A673 (cell line): ENCODE measurements at regions not wholly inside any gene's neighbourhood (a gene's known extent, or its start where the extent isn't known, plus 50 kb on each side); places are given as distances from the start of the nearest gene placed in this dataset.

Experiments
- BruUV-seq: library from RNA; stranded (reverse); fragments of 400-500 nt; replicated peaks from 2 replicates; lab custom pipeline; 2021; lab: Mats Ljungman, UMichigan
- CTCF ChIA-PET: fragments of 300-600 bp; sonication (Branson Sonifier 250); formaldehyde crosslinking; loops from one replicate; lab custom pipeline; 2022; ENCODE audit warnings: antibody characterized with exemption; lab: Charles Lee
- POLR2A ChIA-PET: fragments of 300-600 bp; sonication (Branson Sonifier 250); formaldehyde crosslinking; loops from one replicate; lab custom pipeline; 2022; ENCODE audit warnings: antibody characterized with exemption; ENCODE audit not compliant: low non-redundant PET; lab: Charles Lee
- DNase-seq: peaks from one replicate; pipeline ENCODE4 v3.0.0-alpha.2; 2015; ENCODE audit warnings: low spot score
- H3K27ac ChIP-seq: fragments of 200-600 bp; sonication (generic); 2 replicates; pipeline ENCODE4 v1.5.1; 2016; ENCODE audit warnings: mixed run types, low read depth, mild to moderate bottlenecking, mixed read lengths, antibody characterized with exemption, low read length; ENCODE audit not compliant: poor library complexity, severe bottlenecking
- H3K27me3 ChIP-seq: fragments of 200-600 bp; sonication (generic); replicated peaks from 2 replicates; pipeline ENCODE4 v1.6.1; 2017; ENCODE audit warnings: mixed run types, low read depth, mild to moderate bottlenecking, mixed read lengths, antibody characterized with exemption, low read length; ENCODE audit not compliant: insufficient read depth, poor library complexity
- H3K36me3 ChIP-seq: fragments of 200-600 bp; sonication (generic); 2 replicates; pipeline ENCODE4 v1.6.1; 2016; ENCODE audit warnings: mixed run types, mild to moderate bottlenecking, mixed read lengths, antibody characterized with exemption, low read length; ENCODE audit not compliant: insufficient read depth, poor library complexity, severe bottlenecking
- H3K4me1 ChIP-seq: fragments of 200-600 bp; sonication (generic); 2 replicates; pipeline ENCODE4 v1.6.1; 2017; ENCODE audit warnings: mixed run types, mild to moderate bottlenecking, mixed read lengths, antibody characterized with exemption, low read length; ENCODE audit not compliant: insufficient read depth, poor library complexity, severe bottlenecking
- H3K4me3 ChIP-seq: fragments of 200-600 bp; sonication (generic); 2 replicates; pipeline ENCODE4 v1.5.1; 2016; ENCODE audit warnings: low read depth, mixed run types, mild to moderate bottlenecking, mixed read lengths, low read length; ENCODE audit not compliant: poor library complexity, severe bottlenecking
- H3K9me3 ChIP-seq: fragments of 200-600 bp; sonication (generic); 2 replicates; pipeline ENCODE4 v1.6.1; 2016; ENCODE audit warnings: mixed run types, low read depth, mild to moderate bottlenecking, mixed read lengths, antibody characterized with exemption, low read length; ENCODE audit not compliant: poor library complexity, severe bottlenecking
- CTCF ChIP-seq: fragments of 300-800, 200-600 bp; sonication (generic); conservative IDR thresholded peaks from 2 replicates; pipeline ENCODE4 v1.5.1; 2017; ENCODE audit warnings: low read depth, mild to moderate bottlenecking, antibody characterized with exemption, low read length, moderate library complexity, mixed read lengths
- EZH2 ChIP-seq: fragments of 200-600 bp; sonication (generic); IDR thresholded peaks from 2 replicates; pipeline ENCODE4 v1.6.1; 2017; ENCODE audit warnings: borderline replicate concordance, low read depth, mild to moderate bottlenecking, mixed read lengths, antibody characterized with exemption, low read length; ENCODE audit not compliant: poor library complexity, severe bottlenecking
- intact Hi-C: fragments of 100-400 bp; cut with micrococcal nuclease; formaldehyde crosslinking; loops from one replicate; pipeline ENCODE4 v1.10.0; 2022; ENCODE audit not compliant: unreplicated experiment

GRCh38 chr3:106379251-106379750 is 510.5 kb upstream of the CBLB start:
- intact Hi-C loops = no loop called here
- POLR2A ChIA-PET = no interaction called here
- BruUV-seq = no TSS peak

GRCh38 chr3:106380232-106380631 is 511.4 kb upstream of the CBLB start:
- intact Hi-C loops = no loop called here
- POLR2A ChIA-PET = interaction anchor here (0.5 kb wide), 1 partner anchor 201 kb away, joined by 3 read pairs; no protein-coding TSS in a partner anchor
- Histone ChIP-seq H3K36me3 (no peaks in the 10 kb centered on the region), H3K4me3 (no peak overlapping the region), H3K27me3 (no peaks in the 10 kb centered on the region), H3K4me1 (peaks cover 27% of the 10 kb centered on the region), H3K9me3 (no peaks in the 10 kb centered on the region), H3K27ac (no peak overlapping the region)
- no peak for TF ChIP-seq CTCF
- TF ChIP-seq EZH2 = no peak
- no peak for DNase-seq
- no TSS peak for BruUV-seq
- CTCF ChIA-PET = no interaction called here

More at GRCh38 chr3:106379251-106379750, 510.5 kb upstream of the CBLB start:
- CTCF ChIA-PET = no interaction called here
- DNase-seq = no peak
- H3K4me3 ChIP-seq = no peak overlapping the region
- no peaks in the 10 kb centered on the region for H3K27me3 ChIP-seq
- H3K36me3 ChIP-seq = no peaks in the 10 kb centered on the region
- peaks cover 27% of the 10 kb centered on the region for H3K4me1 ChIP-seq
- TF ChIP-seq EZH2 (no peak), CTCF (no peak)
- H3K27ac ChIP-seq = no peak overlapping the region
- no peaks in the 10 kb centered on the region for H3K9me3 ChIP-seq

- ChIA-PET CTCF (no interaction called here), POLR2A (interaction anchor here (1.0 kb wide), 1 partner anchor 175 kb away, joined by 4 read pairs; no protein-coding TSS in a partner anchor)
- Histone ChIP-seq H3K4me1 (peaks cover 27% of the 10 kb centered on the region), H3K36me3 (no peaks in the 10 kb centered on the region), H3K9me3 (no peaks in the 10 kb centered on the region), H3K27me3 (no peaks in the 10 kb centered on the region), H3K4me3 (no peak overlapping the region), H3K27ac (no peak overlapping the region)
- TF ChIP-seq CTCF (no peak), EZH2 (no peak)
- intact Hi-C loops = no loop called here
- BruUV-seq = no TSS peak
- DNase-seq = peak; percentile 12
Measured at GRCh38 chr3:106381286-106381938, 512.6 kb upstream of the CBLB start.
